Stimulated activated CD8-positive, alpha-beta memory T cell treated with anti-CD3 and anti-CD28 coated beads, Interleukin-4, amount 100 ng/mL, for 1 hour (primary cell): ENCODE measurements at regions not wholly inside any gene's neighbourhood (a gene's known extent, or its start where the extent isn't known, plus 50 kb on each side); places are given as distances from the start of the nearest gene placed in this dataset.

Experiments
- DNase-seq, 2 donors: peaks; one replicate each; pipeline ENCODE4 v3.0.0-alpha.2; 2020; ENCODE audit warnings: low read depth in 2 of 2, low spot score in 1 of 2

- DNase-seq = no peak
These were observed 50.8 kb upstream of the HMX1 start for GRCh38 chr4:8922481-8922880.

GRCh38 chr4:8921465-8921864, 49.8 kb upstream of the HMX1 start:
- no peak for DNase-seq
